ENCODE measurements at regions not wholly inside any gene's neighbourhood (a gene's known extent, or its start where the extent isn't known, plus 50 kb on each side); places are given as distances from the start of the nearest gene placed in this dataset.

DNA sequence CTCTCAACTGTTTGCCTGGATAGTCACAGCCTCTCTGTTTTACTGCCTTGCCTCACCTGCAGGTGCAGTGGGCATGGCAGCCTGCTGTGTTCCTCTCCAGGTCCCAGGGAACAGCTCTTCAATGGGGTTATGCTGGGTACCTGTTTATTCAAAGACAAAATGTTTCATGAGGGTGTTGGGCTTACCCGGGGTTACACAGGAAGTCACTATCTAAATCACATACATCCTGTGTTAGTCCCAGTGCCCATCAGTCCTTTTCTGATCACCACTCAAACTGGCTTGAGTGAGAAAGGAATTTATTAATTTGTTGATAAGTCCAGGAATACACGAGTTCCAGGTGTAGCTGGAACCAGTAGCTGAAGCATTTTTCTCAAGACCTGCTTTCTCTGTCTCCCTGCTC, 1503.6 kb upstream of the TMEM132C start:
- Histone ChIP-seq H3K27ac (ENCODE audit: low read depth, low read length, poor library complexity, severe bottlenecking) (no peak overlapping the region), H3K9me3 (ENCODE audit: low read length) (0 out of 2 replicates have a peak, but pooled peaks cover 5% of the 10 kb centered on the region), H3K4me3 (ENCODE audit: low read depth, low read length, poor library complexity, severe bottlenecking) (no peak overlapping the region), H4K20me1 (ENCODE audit: insufficient read depth, low read length) (no peaks in the 10 kb centered on the region), H3K79me2 (ENCODE audit: insufficient read depth, low read depth, low read length) (no peaks in the 10 kb centered on the region), H2AFZ (ENCODE audit: low read length) (no peak overlapping the region), H3K9me2 (ENCODE audit: insufficient read depth, low read length) (no peaks in the 10 kb centered on the region), H3K4me2 (ENCODE audit: low read length) (no peak overlapping the region), H3K36me3 (ENCODE audit: insufficient read depth, low read length) (no peaks in the 10 kb centered on the region), H3K4me1 (ENCODE audit: insufficient read depth, low read length, poor library complexity, severe bottlenecking) (no peaks in the 10 kb centered on the region)
- no peak for DNase-seq (ENCODE audit: low spot score)
- POLR2A ChIA-PET: interaction anchor here (0.6 kb wide), 1 partner anchor 1494 kb away, joined by 3 read pairs; no protein-coding TSS in a partner anchor
- intact Hi-C loops (cut with micrococcal nuclease; ENCODE audit: unreplicated experiment): no loop called here
- CTCF ChIA-PET (ENCODE audit: unreplicated experiment): no interaction called here
- TF ChIP-seq EZH2phosphoT487 (IDR thresholded peaks at IDR 0.05; ENCODE audit: borderline replicate concordance, low read depth, low read length): no peak
- TF ChIP-seq, protein P1, sequence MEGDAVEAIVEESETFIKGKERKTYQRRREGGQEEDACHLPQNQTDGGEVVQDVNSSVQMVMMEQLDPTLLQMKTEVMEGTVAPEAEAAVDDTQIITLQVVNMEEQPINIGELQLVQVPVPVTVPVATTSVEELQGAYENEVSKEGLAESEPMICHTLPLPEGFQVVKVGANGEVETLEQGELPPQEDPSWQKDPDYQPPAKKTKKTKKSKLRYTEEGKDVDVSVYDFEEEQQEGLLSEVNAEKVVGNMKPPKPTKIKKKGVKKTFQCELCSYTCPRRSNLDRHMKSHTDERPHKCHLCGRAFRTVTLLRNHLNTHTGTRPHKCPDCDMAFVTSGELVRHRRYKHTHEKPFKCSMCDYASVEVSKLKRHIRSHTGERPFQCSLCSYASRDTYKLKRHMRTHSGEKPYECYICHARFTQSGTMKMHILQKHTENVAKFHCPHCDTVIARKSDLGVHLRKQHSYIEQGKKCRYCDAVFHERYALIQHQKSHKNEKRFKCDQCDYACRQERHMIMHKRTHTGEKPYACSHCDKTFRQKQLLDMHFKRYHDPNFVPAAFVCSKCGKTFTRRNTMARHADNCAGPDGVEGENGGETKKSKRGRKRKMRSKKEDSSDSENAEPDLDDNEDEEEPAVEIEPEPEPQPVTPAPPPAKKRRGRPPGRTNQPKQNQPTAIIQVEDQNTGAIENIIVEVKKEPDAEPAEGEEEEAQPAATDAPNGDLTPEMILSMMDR (conservative IDR thresholded peaks at IDR 0.05; ENCODE audit: low read length): no peak
- BruUV-seq (replicated peaks): no TSS peak

DNA sequence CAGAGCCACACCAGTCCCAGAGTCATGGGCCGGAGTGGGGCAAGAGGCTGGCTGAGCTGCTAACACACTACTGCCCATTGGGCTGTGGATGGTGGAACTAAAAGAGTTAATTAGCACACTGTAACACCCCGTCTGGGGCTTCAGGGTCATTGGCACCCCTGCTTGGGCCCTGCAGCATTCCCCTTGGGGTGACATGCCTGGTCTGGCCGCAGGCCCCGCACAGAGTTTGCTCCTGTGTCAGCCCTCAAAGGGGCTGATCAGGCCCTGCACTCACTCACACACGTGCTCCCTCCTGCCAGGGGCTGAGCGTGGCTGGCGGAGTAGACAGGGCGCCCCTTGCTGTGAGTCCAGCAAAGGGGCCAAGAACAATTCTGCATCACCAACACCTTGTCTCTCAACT, 1499.6 kb upstream of the TMEM132C start:
- Histone ChIP-seq H3K79me2 (ENCODE audit: insufficient read depth, low read depth, low read length) (no peaks in the 10 kb centered on the region), H3K4me3 (ENCODE audit: low read depth, low read length, poor library complexity, severe bottlenecking) (no peak overlapping the region), H3K4me1 (ENCODE audit: insufficient read depth, low read length, poor library complexity, severe bottlenecking) (no peaks in the 10 kb centered on the region), H4K20me1 (ENCODE audit: insufficient read depth, low read length) (no peaks in the 10 kb centered on the region), H2AFZ (ENCODE audit: low read length) (no peak overlapping the region), H3K9me2 (ENCODE audit: insufficient read depth, low read length) (no peaks in the 10 kb centered on the region), H3K9me3 (ENCODE audit: low read length) (0 out of 2 replicates have a peak, but pooled peaks cover 5% of the 10 kb centered on the region), H3K4me2 (ENCODE audit: low read length) (no peak overlapping the region), H3K27ac (ENCODE audit: low read depth, low read length, poor library complexity, severe bottlenecking) (no peak overlapping the region), H3K36me3 (ENCODE audit: insufficient read depth, low read length) (no peaks in the 10 kb centered on the region)
- POLR2A ChIA-PET: no interaction called here
- TF ChIP-seq EZH2phosphoT487 (IDR thresholded peaks at IDR 0.05; ENCODE audit: borderline replicate concordance, low read depth, low read length): no peak
- TF ChIP-seq, protein P1 (conservative IDR thresholded peaks at IDR 0.05; ENCODE audit: low read length): no peak
- no TSS peak for BruUV-seq (replicated peaks)
- CTCF ChIA-PET (ENCODE audit: unreplicated experiment): no interaction called here
- no peak for DNase-seq (ENCODE audit: low spot score)
- intact Hi-C loops (cut with micrococcal nuclease; ENCODE audit: unreplicated experiment): no loop called here

DNA sequence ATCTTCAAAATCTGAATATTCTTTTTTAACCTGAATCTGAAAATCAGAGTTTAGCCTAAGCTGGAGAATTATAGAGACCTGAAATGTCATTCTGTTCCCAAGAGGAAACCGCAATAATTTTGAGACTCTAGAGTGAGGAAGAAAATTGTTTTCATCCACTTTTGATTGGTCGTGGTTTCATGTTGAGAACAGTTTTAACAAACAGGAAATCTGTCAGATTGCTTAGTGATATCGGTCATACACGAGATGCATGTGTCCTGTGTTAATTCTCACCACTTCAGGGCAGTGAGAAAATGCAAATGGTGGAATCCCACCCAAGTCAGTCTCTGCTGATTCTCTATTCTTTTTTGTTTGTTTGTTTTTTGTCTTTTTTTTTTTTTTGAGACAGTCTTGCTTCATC, 1498.5 kb upstream of the TMEM132C start:
- DNase-seq (ENCODE audit: low spot score): no peak
- H3K79me2 ChIP-seq (ENCODE audit: insufficient read depth, low read depth, low read length): no peaks in the 10 kb centered on the region
- intact Hi-C loops (cut with micrococcal nuclease; ENCODE audit: unreplicated experiment): no loop called here
- ChIA-PET POLR2A (no interaction called here), CTCF (ENCODE audit: unreplicated experiment) (no interaction called here)
- H3K9me3 ChIP-seq (ENCODE audit: low read length): no peaks in the 10 kb centered on the region
- no peak overlapping the region for H3K4me3 ChIP-seq (ENCODE audit: low read depth, low read length, poor library complexity, severe bottlenecking)
- H4K20me1 ChIP-seq (ENCODE audit: insufficient read depth, low read length): no peaks in the 10 kb centered on the region
- TF ChIP-seq, protein P1 (conservative IDR thresholded peaks at IDR 0.05; ENCODE audit: low read length): no peak
- no peak for TF ChIP-seq EZH2phosphoT487 (IDR thresholded peaks at IDR 0.05; ENCODE audit: borderline replicate concordance, low read depth, low read length)
- H2AFZ ChIP-seq (ENCODE audit: low read length): no peak overlapping the region
- no TSS peak for BruUV-seq (replicated peaks)
- H3K4me2 ChIP-seq (ENCODE audit: low read length): no peak overlapping the region
- H3K9me2 ChIP-seq (ENCODE audit: insufficient read depth, low read length): no peaks in the 10 kb centered on the region
- no peak overlapping the region for H3K27ac ChIP-seq (ENCODE audit: low read depth, low read length, poor library complexity, severe bottlenecking)
- no peaks in the 10 kb centered on the region for H3K36me3 ChIP-seq (ENCODE audit: insufficient read depth, low read length)
- H3K4me1 ChIP-seq (ENCODE audit: insufficient read depth, low read length, poor library complexity, severe bottlenecking): no peaks in the 10 kb centered on the region
